ENCODE measurements at regions not wholly inside any gene's neighbourhood (a gene's known extent, or its start where the extent isn't known, plus 50 kb on each side); places are given as distances from the start of the nearest gene placed in this dataset.
"Not testable (repeated sequence)": the region's sequence is repeated elsewhere in the genome, so short reads cannot be mapped to it uniquely, and the experiment has no call there.

GRCh38 chr2:107719141-107719540, 107.6 kb upstream of the RGPD4 start:
- Mint-ChIP-seq H3K36me3 (ENCODE audit: insufficient read depth, unreplicated experiment) (no peaks in the 10 kb centered on the region), H3K27ac (ENCODE audit: unreplicated experiment) (no peak overlapping the region), H3K9me3 (ENCODE audit: low read depth, unreplicated experiment) (no peaks in the 10 kb centered on the region), H3K27me3 (ENCODE audit: unreplicated experiment) (no peaks in the 10 kb centered on the region), H3K4me1 (ENCODE audit: low read depth, unreplicated experiment) (no peaks in the 10 kb centered on the region), H3K4me3 (ENCODE audit: low read depth, unreplicated experiment) (no peak overlapping the region)
- intact Hi-C loops (cut with micrococcal nuclease; ENCODE audit: unreplicated experiment): no loop called here
- no TSS peak for BruUV-seq (replicated peaks)
- CTCF ChIA-PET: no interaction called here
- DNase-seq: no peak
- TF ChIP-seq CTCF (IDR thresholded peaks at IDR 0.05; ENCODE audit: unreplicated experiment): no peak

GRCh38 chr2:107719836-107720235, 106.9 kb upstream of the RGPD4 start:
- H3K36me3 Mint-ChIP-seq (ENCODE audit: insufficient read depth, unreplicated experiment): no peaks in the 10 kb centered on the region
- H3K27me3 Mint-ChIP-seq (ENCODE audit: unreplicated experiment): no peaks in the 10 kb centered on the region
- H3K4me1 Mint-ChIP-seq (ENCODE audit: low read depth, unreplicated experiment): no peaks in the 10 kb centered on the region
- no peak overlapping the region for H3K27ac Mint-ChIP-seq (ENCODE audit: unreplicated experiment)
- BruUV-seq (replicated peaks): no TSS peak
- DNase-seq: no peak
- H3K4me3 Mint-ChIP-seq (ENCODE audit: low read depth, unreplicated experiment): no peak overlapping the region
- no peaks in the 10 kb centered on the region for H3K9me3 Mint-ChIP-seq (ENCODE audit: low read depth, unreplicated experiment)
- no peak for TF ChIP-seq CTCF (IDR thresholded peaks at IDR 0.05; ENCODE audit: unreplicated experiment)
- CTCF ChIA-PET: no interaction called here
- intact Hi-C loops (cut with micrococcal nuclease; ENCODE audit: unreplicated experiment): no loop called here

GRCh38 chr2:107721178-107721577, 105.5 kb upstream of the RGPD4 start:
- intact Hi-C loops (cut with micrococcal nuclease; ENCODE audit: unreplicated experiment): no loop called here
- H3K27ac Mint-ChIP-seq (ENCODE audit: unreplicated experiment): no peak overlapping the region
- no peaks in the 10 kb centered on the region for H3K9me3 Mint-ChIP-seq (ENCODE audit: low read depth, unreplicated experiment)
- BruUV-seq (replicated peaks): no TSS peak
- DNase-seq: no peak
- CTCF ChIA-PET: no interaction called here
- H3K4me3 Mint-ChIP-seq (ENCODE audit: low read depth, unreplicated experiment): no peak overlapping the region
- no peaks in the 10 kb centered on the region for H3K36me3 Mint-ChIP-seq (ENCODE audit: insufficient read depth, unreplicated experiment)
- no peaks in the 10 kb centered on the region for H3K4me1 Mint-ChIP-seq (ENCODE audit: low read depth, unreplicated experiment)
- TF ChIP-seq CTCF (IDR thresholded peaks at IDR 0.05; ENCODE audit: unreplicated experiment): no peak
- no peaks in the 10 kb centered on the region for H3K27me3 Mint-ChIP-seq (ENCODE audit: unreplicated experiment)

- peaks cover 3% of the 10 kb centered on the region for H3K9me3 Mint-ChIP-seq (ENCODE audit: low read depth, unreplicated experiment)
- DNase-seq: no peak
- intact Hi-C loops (cut with micrococcal nuclease; ENCODE audit: unreplicated experiment): no loop called here
- no TSS peak for BruUV-seq (replicated peaks)
- H3K4me1 Mint-ChIP-seq (ENCODE audit: low read depth, unreplicated experiment): no peaks in the 10 kb centered on the region
- no peak for TF ChIP-seq CTCF (IDR thresholded peaks at IDR 0.05; ENCODE audit: unreplicated experiment)
- H3K36me3 Mint-ChIP-seq (ENCODE audit: insufficient read depth, unreplicated experiment): no peaks in the 10 kb centered on the region
- no peaks in the 10 kb centered on the region for H3K27me3 Mint-ChIP-seq (ENCODE audit: unreplicated experiment)
- H3K4me3 Mint-ChIP-seq (ENCODE audit: low read depth, unreplicated experiment): no peak overlapping the region
- CTCF ChIA-PET: no interaction called here
- H3K27ac Mint-ChIP-seq (ENCODE audit: unreplicated experiment): no peak overlapping the region
Observed at GRCh38 chr2:107721586-107721985, 105.1 kb upstream of the RGPD4 start.

- H3K4me1 Mint-ChIP-seq (ENCODE audit: low read depth, unreplicated experiment); intact Hi-C loops (cut with micrococcal nuclease; ENCODE audit: unreplicated experiment); H3K36me3 Mint-ChIP-seq (ENCODE audit: insufficient read depth, unreplicated experiment); H3K27ac Mint-ChIP-seq (ENCODE audit: unreplicated experiment); CTCF ChIA-PET; H3K9me3 Mint-ChIP-seq (ENCODE audit: low read depth, unreplicated experiment); H3K27me3 Mint-ChIP-seq (ENCODE audit: unreplicated experiment); DNase-seq; BruUV-seq (replicated peaks); H3K4me3 Mint-ChIP-seq (ENCODE audit: low read depth, unreplicated experiment): not testable (repeated sequence)
Observed at GRCh38 chr2:107725824-107726223, 100.9 kb upstream of the RGPD4 start.
